Upper lobe of left lung (tissue), 4 donors: ENCODE measurements at regions not wholly inside any gene's neighbourhood (a gene's known extent, or its start where the extent isn't known, plus 50 kb on each side); places are given as distances from the start of the nearest gene placed in this dataset.

ENCODE experiments used
- CTCF ChIP-seq, 6 experiments: fragments of 450-650 bp in 4 of 6; fragments of 200-600 bp in 2 of 6; sonication (generic) in 2 of 6; IDR thresholded peaks; one replicate each; pipeline ENCODE4 v1.5.1; 2016 to 2019; ENCODE audit warnings: antibody characterized with exemption in 6 of 6
- EP300 ChIP-seq, 4 donors: sonication (generic); formaldehyde crosslinking; IDR thresholded peaks; one replicate each; pipeline ENCODE4 v1.5.1; 2017; ENCODE audit warnings: antibody characterized with exemption in 4 of 4, control low read depth in 2 of 4
- POLR2A ChIP-seq, 4 donors: fragments of 450-650 bp; IDR thresholded peaks; one replicate each; pipeline ENCODE4 v1.5.1; 2016 to 2017; ENCODE audit warnings: antibody characterized with exemption in 4 of 4, mild to moderate bottlenecking in 2 of 4

- TF ChIP-seq CTCF (IDR thresholded peaks at IDR 0.05) (no peak), EP300 (IDR thresholded peaks at IDR 0.05) (no peak), POLR2A (IDR thresholded peaks at IDR 0.05) (no peak)
These were observed 1098.2 kb upstream of the FANCL start for GRCh38 chr2:59339121-59339836.
